ENCODE measurements at regions not wholly inside any gene's neighbourhood (a gene's known extent, or its start where the extent isn't known, plus 50 kb on each side); places are given as distances from the start of the nearest gene placed in this dataset.

DNA sequence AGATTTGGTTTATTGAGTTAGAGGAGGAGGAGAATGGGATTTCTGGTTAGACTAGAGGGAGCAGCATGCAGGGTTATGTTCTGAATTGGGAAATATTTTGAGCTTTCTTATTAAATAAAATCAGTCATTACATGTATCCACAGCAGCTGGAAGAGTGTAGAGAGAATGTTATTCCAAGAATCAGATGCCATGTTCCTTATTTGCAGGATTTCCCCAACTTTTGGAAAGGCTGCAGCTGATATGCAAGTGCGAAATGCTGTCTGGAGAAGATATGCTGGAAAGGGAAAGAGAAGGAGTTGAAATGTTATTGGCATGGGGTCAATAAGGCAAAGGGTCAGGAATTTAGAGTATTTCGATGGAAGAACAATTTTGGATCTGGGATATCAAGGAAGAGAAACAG lies 255.8 kb downstream of the MTX2 start:
- TF ChIP-seq KAT7 (CRISPR knock-in tag; IDR thresholded peaks at IDR 0.05; ENCODE audit: borderline replicate concordance) (no peak), NR2C2 (CRISPR knock-in tag; IDR thresholded peaks at IDR 0.05) (no peak), ETV6 (CRISPR knock-in tag; IDR thresholded peaks at IDR 0.05) (no peak), SP1 (CRISPR knock-in tag; conservative IDR thresholded peaks at IDR 0.05) (no peak), TEAD4 (CRISPR knock-in tag; IDR thresholded peaks at IDR 0.05) (no peak)
- TF ChIP-seq, protein P1, sequence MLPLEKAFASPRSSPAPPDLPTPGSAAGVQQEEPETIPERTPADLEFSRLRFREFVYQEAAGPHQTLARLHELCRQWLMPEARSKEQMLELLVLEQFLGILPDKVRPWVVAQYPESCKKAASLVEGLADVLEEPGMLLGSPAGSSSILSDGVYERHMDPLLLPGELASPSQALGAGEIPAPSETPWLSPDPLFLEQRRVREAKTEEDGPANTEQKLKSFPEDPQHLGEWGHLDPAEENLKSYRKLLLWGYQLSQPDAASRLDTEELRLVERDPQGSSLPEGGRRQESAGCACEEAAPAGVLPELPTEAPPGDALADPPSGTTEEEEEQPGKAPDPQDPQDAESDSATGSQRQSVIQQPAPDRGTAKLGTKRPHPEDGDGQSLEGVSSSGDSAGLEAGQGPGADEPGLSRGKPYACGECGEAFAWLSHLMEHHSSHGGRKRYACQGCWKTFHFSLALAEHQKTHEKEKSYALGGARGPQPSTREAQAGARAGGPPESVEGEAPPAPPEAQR (CRISPR knock-in tag; IDR thresholded peaks at IDR 0.05), result no peak
- TF ChIP-seq, protein P2, sequence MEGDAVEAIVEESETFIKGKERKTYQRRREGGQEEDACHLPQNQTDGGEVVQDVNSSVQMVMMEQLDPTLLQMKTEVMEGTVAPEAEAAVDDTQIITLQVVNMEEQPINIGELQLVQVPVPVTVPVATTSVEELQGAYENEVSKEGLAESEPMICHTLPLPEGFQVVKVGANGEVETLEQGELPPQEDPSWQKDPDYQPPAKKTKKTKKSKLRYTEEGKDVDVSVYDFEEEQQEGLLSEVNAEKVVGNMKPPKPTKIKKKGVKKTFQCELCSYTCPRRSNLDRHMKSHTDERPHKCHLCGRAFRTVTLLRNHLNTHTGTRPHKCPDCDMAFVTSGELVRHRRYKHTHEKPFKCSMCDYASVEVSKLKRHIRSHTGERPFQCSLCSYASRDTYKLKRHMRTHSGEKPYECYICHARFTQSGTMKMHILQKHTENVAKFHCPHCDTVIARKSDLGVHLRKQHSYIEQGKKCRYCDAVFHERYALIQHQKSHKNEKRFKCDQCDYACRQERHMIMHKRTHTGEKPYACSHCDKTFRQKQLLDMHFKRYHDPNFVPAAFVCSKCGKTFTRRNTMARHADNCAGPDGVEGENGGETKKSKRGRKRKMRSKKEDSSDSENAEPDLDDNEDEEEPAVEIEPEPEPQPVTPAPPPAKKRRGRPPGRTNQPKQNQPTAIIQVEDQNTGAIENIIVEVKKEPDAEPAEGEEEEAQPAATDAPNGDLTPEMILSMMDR (IDR thresholded peaks at IDR 0.05), result no peak
- TF ChIP-seq, protein P3, sequence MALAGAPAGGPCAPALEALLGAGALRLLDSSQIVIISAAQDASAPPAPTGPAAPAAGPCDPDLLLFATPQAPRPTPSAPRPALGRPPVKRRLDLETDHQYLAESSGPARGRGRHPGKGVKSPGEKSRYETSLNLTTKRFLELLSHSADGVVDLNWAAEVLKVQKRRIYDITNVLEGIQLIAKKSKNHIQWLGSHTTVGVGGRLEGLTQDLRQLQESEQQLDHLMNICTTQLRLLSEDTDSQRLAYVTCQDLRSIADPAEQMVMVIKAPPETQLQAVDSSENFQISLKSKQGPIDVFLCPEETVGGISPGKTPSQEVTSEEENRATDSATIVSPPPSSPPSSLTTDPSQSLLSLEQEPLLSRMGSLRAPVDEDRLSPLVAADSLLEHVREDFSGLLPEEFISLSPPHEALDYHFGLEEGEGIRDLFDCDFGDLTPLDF (CRISPR knock-in tag; IDR thresholded peaks at IDR 0.05), result no peak
- TF ChIP-seq, protein P4, sequence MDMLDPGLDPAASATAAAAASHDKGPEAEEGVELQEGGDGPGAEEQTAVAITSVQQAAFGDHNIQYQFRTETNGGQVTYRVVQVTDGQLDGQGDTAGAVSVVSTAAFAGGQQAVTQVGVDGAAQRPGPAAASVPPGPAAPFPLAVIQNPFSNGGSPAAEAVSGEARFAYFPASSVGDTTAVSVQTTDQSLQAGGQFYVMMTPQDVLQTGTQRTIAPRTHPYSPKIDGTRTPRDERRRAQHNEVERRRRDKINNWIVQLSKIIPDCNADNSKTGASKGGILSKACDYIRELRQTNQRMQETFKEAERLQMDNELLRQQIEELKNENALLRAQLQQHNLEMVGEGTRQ (CRISPR knock-in tag; IDR thresholded peaks at IDR 0.05), result no peak
- TF ChIP-seq, protein P5, sequence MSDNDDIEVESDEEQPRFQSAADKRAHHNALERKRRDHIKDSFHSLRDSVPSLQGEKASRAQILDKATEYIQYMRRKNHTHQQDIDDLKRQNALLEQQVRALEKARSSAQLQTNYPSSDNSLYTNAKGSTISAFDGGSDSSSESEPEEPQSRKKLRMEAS (CRISPR knock-in tag; IDR thresholded peaks at IDR 0.05), result no peak

Data from WTC11 (cell line).